HUES6 (cell line): ENCODE measurements at regions not wholly inside any gene's neighbourhood (a gene's known extent, or its start where the extent isn't known, plus 50 kb on each side); places are given as distances from the start of the nearest gene placed in this dataset.
"Not testable (repeated sequence)": the region's sequence is repeated elsewhere in the genome, so short reads cannot be mapped to it uniquely, and the experiment has no call there.

ENCODE experiments used
- H3K27ac ChIP-seq: 2 replicates; pipeline ENCODE4 v1.7.0; 2013; ENCODE audit warnings: low read depth, mild to moderate bottlenecking, low read length, inconsistent platforms
- H3K27me3 ChIP-seq: 2 replicates; pipeline ENCODE4 v1.6.1; 2013; ENCODE audit warnings: low read length; ENCODE audit not compliant: control insufficient read depth, insufficient read depth
- H3K36me3 ChIP-seq: 2 replicates; pipeline ENCODE4 v1.6.1; 2013; ENCODE audit warnings: low read length; ENCODE audit not compliant: control insufficient read depth, insufficient read depth
- H3K4me1 ChIP-seq: 2 replicates; pipeline ENCODE4 v1.6.1; 2013; ENCODE audit warnings: low read length; ENCODE audit not compliant: control insufficient read depth, insufficient read depth
- H3K4me3 ChIP-seq: 2 replicates; pipeline ENCODE4 v1.5.1; 2013; ENCODE audit warnings: low read depth, low read length
- H3K9ac ChIP-seq: one replicate; pipeline ENCODE4 v1.6.1; 2013; ENCODE audit warnings: mild to moderate bottlenecking, low read length
- H3K9me3 ChIP-seq: 2 replicates; pipeline ENCODE4 v1.6.1; 2013; ENCODE audit warnings: low read depth, low read length; ENCODE audit not compliant: control insufficient read depth, insufficient read depth

DNA sequence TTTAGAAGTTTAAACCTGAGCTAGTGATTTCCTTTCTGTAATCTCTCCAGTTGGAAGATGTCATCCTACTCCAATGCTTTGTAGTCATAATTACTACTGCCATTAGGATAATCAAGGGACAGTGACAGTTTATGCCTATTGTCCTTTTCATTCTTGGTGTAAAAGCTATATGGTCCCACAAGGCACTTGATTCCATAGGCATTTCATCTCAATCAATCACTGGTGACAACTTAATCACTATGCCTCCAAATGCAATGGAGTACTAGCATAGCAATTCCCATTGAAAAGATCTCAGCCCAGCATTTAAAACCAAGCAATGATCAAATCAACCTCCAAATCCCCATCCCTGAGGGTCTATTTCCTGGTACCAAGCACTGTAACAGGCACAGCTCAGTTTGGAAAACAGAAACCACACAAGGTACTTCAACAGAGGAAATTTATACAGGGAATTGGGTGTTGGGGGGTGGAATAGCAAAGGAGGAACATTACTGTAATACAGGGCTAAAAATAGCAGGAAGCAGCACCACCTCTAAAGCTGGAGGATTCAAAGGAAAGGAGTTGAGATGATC is 51.0 kb downstream of the FHIP2A start:
- Histone ChIP-seq H3K4me3 (no peak overlapping the region), H3K9me3 (no peaks in the 10 kb centered on the region), H3K27me3 (no peaks in the 10 kb centered on the region), H3K9ac (no peak overlapping the region), H3K27ac (no peak overlapping the region), H3K4me1 (no peaks in the 10 kb centered on the region), H3K36me3 (no peaks in the 10 kb centered on the region)

DNA sequence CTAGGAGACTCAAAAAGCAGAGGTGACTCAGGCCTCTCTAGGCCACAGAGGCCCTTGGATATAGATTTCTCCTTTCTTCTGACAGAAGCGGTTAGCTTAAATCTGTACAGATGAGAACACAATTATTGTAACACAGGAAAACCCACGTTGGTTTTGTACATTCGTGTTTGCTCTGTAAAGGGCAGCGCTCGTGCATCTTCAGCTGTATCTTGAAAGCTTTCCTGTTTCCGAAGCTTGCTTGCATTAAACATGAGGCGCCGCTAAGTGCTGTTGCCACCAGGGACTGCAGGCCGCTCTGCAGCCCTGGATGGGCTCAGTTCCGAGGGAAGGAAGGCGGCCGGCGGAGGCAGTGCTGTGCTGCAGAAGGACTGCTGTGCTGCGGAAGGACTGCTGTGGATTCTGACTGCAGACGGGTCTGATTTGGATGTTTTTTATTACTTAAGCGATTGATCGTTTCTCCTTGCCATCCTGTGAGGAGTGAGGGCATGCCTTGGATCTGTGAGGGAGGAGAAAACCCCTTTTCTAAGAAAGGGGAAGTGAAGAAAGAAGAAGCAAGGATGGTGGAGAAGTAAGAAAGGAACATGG is 53.3 kb downstream of the FHIP2A start:
- Histone ChIP-seq H3K27me3 (no peaks in the 10 kb centered on the region), H3K36me3 (no peaks in the 10 kb centered on the region), H3K9me3 (no peaks in the 10 kb centered on the region), H3K27ac (no peak overlapping the region), H3K4me1 (peaks cover 8% of the 10 kb centered on the region), H3K9ac (no peak overlapping the region), H3K4me3 (no peak overlapping the region)

DNA sequence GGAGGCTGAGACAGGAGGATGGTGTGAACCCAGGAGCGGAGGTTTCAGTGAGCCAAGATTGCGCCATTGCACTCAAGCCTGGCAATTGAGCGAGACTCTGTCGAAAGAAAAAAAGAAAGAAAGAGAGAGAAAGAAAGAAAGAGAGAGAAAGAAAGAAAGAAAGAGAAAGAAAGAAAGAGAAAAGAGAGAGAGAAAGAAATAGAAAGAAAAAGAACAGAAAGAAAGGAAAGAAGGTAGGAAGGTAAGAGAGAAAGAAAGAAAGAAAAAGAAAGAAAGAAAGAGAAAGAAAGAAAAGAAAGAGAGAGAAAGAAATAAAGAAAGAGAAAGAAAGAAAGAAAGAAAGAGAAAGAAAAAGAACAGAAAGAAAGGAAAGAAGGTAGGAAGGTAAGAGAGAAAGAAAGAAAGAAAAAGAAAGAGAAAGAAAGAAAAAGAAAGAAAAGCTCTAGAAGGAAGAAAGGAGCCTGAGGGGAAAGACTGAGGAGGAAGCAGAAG is 54.1 kb downstream of the FHIP2A start:
- not testable (repeated sequence) for H3K4me3 ChIP-seq, H3K27ac ChIP-seq, H3K9me3 ChIP-seq, H3K36me3 ChIP-seq, H3K9ac ChIP-seq, H3K27me3 ChIP-seq
- peaks cover 16% of the 10 kb centered on the region for H3K4me1 ChIP-seq

DNA sequence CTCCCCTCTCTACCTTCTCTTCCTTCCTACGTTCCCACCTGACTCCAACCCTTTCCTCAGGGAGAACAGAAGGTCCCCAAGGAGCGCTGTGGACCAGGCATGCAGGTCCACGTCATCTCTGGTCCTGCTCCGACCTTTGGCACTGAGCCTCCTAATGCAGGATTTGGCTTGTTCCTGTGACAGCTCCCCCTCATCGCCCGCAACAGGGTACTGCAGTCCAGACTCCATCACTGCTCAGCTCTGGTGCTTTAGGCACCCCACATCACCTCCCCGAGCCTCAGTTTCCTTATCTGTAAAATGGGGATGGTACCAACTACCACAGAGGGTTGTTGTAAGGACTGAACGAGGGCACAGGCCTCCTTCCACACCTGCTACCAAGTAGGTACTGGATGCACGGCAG is 54.6 kb downstream of the FHIP2A start:
- Histone ChIP-seq H3K9me3 (no peaks in the 10 kb centered on the region), H3K27me3 (no peaks in the 10 kb centered on the region), H3K4me1 (peaks cover 21% of the 10 kb centered on the region), H3K9ac (no peak overlapping the region), H3K4me3 (no peak overlapping the region), H3K27ac (no peak overlapping the region), H3K36me3 (no peaks in the 10 kb centered on the region)

DNA sequence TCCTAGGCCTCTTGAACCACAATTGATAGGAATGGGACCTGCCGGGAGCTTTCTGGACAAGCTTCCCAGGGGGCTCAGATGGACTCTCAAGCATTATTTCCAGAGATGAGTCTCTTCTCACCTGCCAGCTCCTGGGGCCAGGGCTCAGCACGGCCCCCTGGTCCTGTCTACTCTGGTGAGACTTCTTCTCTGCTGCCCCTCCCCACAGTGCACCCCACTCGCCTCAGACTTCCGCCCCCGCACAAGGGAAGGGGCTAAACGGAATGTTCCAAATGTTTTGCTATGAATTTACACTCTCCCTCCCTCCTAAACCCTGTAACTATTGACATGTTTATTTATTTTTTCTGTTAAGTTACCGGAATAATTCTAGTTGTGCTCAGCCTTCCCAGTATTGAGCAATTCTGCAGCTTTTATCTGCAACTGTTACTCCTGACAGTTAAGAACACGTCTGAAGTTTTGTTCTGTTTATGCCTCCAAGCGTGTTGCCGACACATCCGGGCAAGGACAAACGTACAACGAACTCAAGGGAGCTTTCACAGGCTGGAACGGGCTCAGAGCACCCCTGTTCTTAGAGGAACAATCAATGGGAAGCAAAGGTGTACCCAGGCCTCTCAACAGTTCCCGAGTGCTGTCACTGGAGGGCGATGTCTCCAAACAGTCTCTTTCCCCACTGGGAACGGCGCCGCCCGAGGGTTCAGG is 55.2 kb downstream of the FHIP2A start:
- Histone ChIP-seq H3K27ac (no peak overlapping the region), H3K4me1 (peaks cover 27% of the 10 kb centered on the region), H3K27me3 (no peaks in the 10 kb centered on the region), H3K9ac (no peak overlapping the region), H3K4me3 (no peak overlapping the region), H3K9me3 (no peaks in the 10 kb centered on the region), H3K36me3 (no peaks in the 10 kb centered on the region)

DNA sequence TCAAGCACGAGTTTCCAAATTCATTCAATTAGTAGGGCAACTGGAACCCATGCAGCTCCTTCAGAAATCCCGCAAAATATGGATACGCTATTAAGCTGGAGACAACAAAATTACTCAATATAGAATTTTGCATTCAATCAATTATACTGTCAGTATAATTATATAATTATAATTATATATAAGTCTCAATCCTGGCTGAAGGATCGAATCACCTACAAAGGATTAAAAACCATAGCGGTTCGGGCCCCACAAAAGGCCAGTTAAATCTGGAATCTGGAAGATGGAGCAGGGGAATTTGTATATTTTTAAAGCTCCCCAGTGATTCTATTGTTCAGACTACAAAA is 55.7 kb downstream of the FHIP2A start:
- no peak overlapping the region for H3K27ac ChIP-seq
- no peak overlapping the region for H3K9ac ChIP-seq
- H3K4me3 ChIP-seq, result no peak overlapping the region
- no peaks in the 10 kb centered on the region for H3K9me3 ChIP-seq
- H3K4me1 ChIP-seq, result peaks cover 32% of the 10 kb centered on the region
- no peaks in the 10 kb centered on the region for H3K27me3 ChIP-seq
- no peaks in the 10 kb centered on the region for H3K36me3 ChIP-seq

DNA sequence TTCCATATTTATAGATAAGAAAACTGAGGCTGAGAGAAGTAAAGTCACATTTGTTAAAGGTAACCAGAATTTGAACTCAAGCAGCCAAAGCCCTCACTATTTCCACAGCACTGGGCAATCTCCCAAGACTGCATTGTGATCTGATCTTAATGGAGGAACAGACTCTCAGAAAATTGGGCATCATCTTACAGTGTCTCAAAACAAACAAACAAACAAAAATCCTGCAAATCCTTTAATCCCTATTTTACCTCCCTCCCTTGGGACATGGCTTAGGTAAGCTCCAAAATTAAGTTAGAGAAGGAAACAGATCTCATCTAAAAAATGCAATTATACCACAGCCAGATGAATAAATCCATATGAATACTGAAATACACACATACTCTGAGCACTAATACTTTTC is 57.5 kb downstream of the FHIP2A start:
- Histone ChIP-seq H3K4me3 (no peak overlapping the region), H3K36me3 (no peaks in the 10 kb centered on the region), H3K27me3 (no peaks in the 10 kb centered on the region)

DNA sequence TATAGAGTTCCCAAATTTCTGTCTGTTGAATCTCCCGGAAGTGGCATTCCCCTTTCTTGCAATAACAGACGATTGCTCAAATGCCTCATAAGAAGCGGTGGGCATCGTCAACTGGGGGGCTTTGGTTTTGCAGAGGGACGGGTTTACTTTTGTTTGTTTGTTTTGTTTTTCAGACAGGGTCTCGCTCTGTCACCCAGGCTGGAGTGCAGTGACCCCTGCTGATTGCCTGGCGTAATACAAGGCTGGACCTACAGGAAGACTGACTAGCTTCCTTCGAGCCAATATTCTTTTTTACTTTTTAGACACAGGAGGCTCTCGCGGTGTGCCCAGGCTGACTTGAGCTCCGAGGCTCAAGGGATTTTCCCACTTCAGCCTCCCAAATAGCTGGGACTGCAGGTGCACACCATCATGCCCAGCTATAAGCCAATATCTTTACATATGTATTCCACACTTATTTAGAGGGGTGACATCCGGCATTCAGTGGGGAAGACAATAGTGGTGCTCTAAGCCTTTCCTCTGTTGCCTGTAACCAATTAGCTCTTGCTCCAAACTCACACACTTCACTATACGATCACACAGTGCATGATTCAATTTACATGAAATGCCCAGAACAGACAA is 58.1 kb downstream of the FHIP2A start:
- H3K27ac ChIP-seq, result no peak overlapping the region
- no peaks in the 10 kb centered on the region for H3K36me3 ChIP-seq
- no peaks in the 10 kb centered on the region for H3K9me3 ChIP-seq
- H3K4me1 ChIP-seq, result peaks cover 36% of the 10 kb centered on the region
- H3K27me3 ChIP-seq, result no peaks in the 10 kb centered on the region
- H3K4me3 ChIP-seq, result no peak overlapping the region
- H3K9ac ChIP-seq, result no peak overlapping the region

More for the DNA sequence above, 57.5 kb downstream of the FHIP2A start:
- Histone ChIP-seq H3K9ac (no peak overlapping the region), H3K27ac (no peak overlapping the region), H3K4me1 (peaks cover 36% of the 10 kb centered on the region), H3K9me3 (no peaks in the 10 kb centered on the region)

DNA sequence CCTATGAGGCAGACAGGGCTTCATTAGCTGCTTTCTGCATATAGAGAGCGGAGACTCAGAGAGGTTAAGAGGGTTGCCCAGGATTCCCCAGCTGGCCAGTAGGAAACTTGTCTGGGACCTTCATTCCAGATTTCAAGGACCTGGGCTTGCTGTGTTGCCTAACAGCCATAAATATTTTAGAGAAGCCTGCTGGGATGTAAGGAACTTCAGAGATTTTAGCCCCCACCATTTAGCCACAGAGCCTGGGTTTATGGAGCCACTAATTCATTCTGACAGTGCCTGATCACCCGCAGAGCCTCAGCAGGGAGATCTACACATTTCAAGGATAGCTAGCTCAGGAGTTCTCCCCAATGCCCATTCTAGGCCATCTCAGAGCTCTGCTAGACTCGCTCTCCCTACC is 56.6 kb upstream of the TRUB1 start:
- H3K36me3 ChIP-seq, result no peaks in the 10 kb centered on the region
- H3K4me1 ChIP-seq, result peaks cover 36% of the 10 kb centered on the region
- peak overlapping the region; percentile 18; the same call in 1 of the 2 replicates for H3K4me3 ChIP-seq
- peak overlapping the region; percentile 1 for H3K9ac ChIP-seq
- no peaks in the 10 kb centered on the region for H3K9me3 ChIP-seq
- no peaks in the 10 kb centered on the region for H3K27me3 ChIP-seq
- peak overlapping the region; percentile 67; the same call in 1 of the 2 replicates for H3K27ac ChIP-seq

DNA sequence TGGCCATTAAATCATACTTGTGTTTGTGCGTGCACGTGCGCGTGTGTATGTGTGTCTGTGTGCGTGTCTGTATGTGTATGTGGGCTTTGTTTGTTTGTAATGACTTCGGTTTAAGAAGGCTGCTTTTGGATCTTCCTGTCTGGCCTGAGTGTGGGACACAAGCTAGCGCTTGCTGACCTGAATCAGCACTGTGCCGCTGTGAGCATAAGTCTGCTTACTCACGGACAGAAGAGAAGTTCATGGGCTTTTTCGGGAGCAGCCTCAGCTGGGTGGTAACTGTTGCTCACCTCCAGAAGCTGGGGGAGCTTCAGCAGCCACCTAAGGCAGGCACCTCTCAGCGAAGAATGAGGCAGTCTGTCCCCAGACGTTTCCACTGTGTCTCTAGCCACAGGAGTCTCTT is 56.1 kb upstream of the TRUB1 start:
- H3K9ac ChIP-seq, result peak overlapping the region; percentile 1
- H3K27me3 ChIP-seq, result no peaks in the 10 kb centered on the region
- H3K36me3 ChIP-seq, result no peaks in the 10 kb centered on the region
- H3K4me3 ChIP-seq, result no peak overlapping the region; the same call in 1 of the 2 replicates
- H3K27ac ChIP-seq, result peak overlapping the region; percentile 4; the same call in 1 of the 2 replicates
- H3K9me3 ChIP-seq, result no peaks in the 10 kb centered on the region
- peaks cover 36% of the 10 kb centered on the region for H3K4me1 ChIP-seq

DNA sequence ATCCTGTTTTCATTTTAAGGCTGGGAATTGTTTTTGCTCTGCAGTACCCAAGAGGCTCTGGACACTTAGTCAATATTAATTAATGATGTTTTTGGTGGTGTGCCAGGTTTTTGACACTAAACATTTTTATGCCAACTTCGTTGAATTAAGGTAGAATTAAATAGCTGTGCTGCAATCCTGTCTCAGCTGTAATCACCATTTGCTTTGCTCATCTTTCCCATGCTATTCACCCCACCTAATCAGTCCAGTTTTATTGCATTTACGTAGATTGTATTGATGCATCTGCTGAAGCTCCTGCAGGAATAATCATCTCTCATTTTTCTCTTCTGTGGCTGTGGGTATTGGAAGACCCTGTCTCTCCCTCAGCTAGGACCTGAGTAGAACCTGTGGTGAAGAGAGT is 52.6 kb upstream of the TRUB1 start:
- Histone ChIP-seq H3K27me3 (no peaks in the 10 kb centered on the region), H3K27ac (no peak overlapping the region), H3K36me3 (no peaks in the 10 kb centered on the region), H3K4me3 (no peak overlapping the region), H3K4me1 (peaks cover 23% of the 10 kb centered on the region), H3K9ac (no peak overlapping the region), H3K9me3 (no peaks in the 10 kb centered on the region)
